ENCODE measurements at regions not wholly inside any gene's neighbourhood (a gene's known extent, or its start where the extent isn't known, plus 50 kb on each side); places are given as distances from the start of the nearest gene placed in this dataset.

DNA sequence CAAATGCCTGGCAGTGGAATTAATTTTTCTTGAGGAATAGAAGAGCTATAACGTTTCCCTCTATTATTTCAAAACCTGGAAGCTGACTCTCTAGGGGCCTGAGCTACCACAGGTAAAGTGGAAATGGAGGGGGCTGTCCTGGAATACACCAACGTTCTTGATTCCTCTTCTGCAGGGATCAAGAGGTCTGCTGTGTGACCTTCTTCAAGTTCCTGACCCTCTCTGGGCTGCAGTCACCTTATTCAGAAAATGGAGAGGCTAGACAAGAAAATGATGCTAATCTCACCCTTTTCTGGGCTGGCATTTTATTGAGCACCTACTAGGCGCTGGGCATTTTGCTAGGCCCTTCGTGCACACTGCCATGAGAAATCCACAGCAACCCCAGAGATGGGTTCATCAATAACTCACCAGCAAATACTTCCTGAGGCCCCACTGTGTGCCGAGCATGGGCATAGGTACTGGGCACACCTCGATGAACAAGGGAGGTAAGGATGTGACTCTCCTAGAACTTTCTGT is 55.2 kb upstream of the DLK1 start:
- in situ Hi-C loops (cut with MboI; ENCODE audit: low sequenced_read_pairs): loop anchor here (25.0 kb wide), 1 partner anchor 566 kb away; no protein-coding TSS in a partner anchor

DNA sequence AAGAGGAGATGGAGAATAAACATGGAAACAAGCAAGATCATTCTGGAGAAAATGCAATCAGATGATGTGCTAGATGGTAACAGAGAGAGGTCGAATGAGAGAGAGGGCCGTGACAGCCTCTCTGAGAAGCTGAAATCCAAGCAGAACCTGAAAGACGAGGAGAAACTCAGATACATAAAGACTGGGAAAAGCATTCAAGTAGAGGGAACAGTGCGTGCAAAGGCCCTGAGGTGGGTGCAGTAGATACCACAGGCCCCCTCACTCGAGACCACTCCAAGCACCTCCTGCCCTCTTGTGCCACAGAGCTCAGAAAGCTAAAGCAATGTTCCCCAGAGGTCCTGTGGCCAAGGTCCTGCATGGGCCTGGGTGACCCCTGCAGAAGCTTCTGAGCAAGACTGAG is 54.8 kb upstream of the DLK1 start:
- in situ Hi-C loops (cut with MboI; ENCODE audit: low sequenced_read_pairs): loop anchor here (25.0 kb wide), 1 partner anchor 565 kb away; no protein-coding TSS in a partner anchor

GRCh38 chr14:100673085-100673806 is 53.4 kb upstream of the DLK1 start:
- in situ Hi-C loops (cut with MboI; ENCODE audit: low sequenced_read_pairs): loop anchor here (25.0 kb wide), 1 partner anchor 564 kb away; no protein-coding TSS in a partner anchor

GRCh38 chr14:100673807-100674154 is 52.9 kb upstream of the DLK1 start:
- in situ Hi-C loops (cut with MboI; ENCODE audit: low sequenced_read_pairs): loop anchor here (25.0 kb wide), 1 partner anchor 564 kb away; no protein-coding TSS in a partner anchor

DNA sequence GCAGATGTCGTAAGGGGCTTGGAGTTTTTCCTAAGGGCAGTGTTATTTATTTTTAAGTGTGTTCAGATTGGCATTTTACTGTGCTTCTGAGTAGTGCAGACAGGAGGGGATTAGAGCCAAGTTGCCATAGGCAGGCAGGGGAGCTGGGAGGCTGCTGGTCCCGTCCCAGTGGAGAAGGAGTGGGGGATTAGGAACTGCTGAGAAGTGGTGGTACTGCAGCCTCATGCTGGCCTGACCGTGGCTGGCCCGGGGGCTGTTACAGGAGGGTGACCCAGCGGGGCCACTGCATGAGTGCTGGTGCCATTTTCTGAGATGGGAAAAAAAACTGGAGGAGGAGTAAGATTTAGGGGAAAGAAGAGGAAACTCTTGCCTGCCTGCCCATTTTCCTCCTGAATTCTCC is 52.3 kb upstream of the DLK1 start:
- in situ Hi-C loops (cut with MboI; ENCODE audit: low sequenced_read_pairs): loop anchor here (25.0 kb wide), 1 partner anchor 563 kb away; no protein-coding TSS in a partner anchor

- in situ Hi-C loops (cut with MboI; ENCODE audit: low sequenced_read_pairs): loop anchor here (25.0 kb wide), 1 partner anchor 562 kb away; no protein-coding TSS in a partner anchor
Observed at GRCh38 chr14:100674897-100675619, 51.6 kb upstream of the DLK1 start.

DNA sequence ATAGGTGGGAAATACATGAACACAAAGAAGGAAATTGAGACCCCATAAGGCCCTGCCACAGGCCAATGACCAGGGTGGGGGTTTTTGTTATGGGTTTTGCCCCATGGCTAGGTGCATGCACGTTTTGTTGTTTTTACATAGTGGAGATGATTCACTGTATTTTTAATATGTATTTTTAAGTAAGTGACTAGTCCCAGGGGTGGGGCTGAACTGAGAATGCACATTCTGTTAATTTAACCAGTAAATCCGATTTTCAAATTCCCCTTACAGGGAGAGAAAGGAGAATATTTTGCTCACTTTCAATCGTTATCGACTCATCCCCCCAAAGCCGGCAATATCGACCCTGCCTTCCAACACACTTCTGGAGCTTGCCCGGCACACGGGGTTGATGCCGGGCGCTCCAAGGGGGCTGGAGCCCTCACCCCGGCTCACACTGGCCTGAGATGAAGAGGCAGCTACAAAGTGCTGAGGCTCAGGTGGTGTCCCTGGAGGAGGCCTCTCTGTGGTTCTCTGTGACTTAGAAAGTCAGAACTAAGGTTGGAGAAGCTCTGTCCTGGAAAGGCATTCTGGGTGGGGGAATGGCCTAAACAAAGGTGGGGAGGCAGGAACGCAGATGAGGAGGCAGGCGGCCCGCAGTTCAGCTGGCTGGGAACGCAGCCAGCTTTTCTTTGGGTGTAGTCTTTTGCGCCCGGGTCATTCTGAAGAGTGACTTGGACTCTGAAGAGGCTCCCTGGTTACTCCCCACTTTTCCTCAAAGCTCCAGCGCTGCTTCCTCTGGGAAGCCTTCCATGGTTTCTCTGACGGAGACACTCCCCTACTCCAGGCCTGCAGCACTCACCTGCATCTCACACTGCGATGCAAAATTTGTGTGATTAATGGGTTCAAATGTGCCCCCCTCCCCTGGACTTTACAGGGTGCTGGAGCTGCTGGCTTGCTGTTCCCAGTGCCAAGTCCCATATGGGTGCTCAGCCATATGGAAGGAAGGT is 50.7 kb upstream of the DLK1 start:
- in situ Hi-C loops (cut with MboI; ENCODE audit: low sequenced_read_pairs): no loop called here
